ENCODE measurements at regions not wholly inside any gene's neighbourhood (a gene's known extent, or its start where the extent isn't known, plus 50 kb on each side); places are given as distances from the start of the nearest gene placed in this dataset.
"Not testable (repeated sequence)": the region's sequence is repeated elsewhere in the genome, so short reads cannot be mapped to it uniquely, and the experiment has no call there.

- no peak for DNase-seq (ENCODE audit: low read depth)
Measured at GRCh38 chr3:150357923-150358607, 50.0 kb upstream of the TSC22D2 start.

- DNase-seq (ENCODE audit: low read depth), result no peak
Measured at GRCh38 chr3:150357140-150357539, 51.0 kb upstream of the TSC22D2 start.

- DNase-seq (ENCODE audit: low read depth), result no peak
Measured at GRCh38 chr3:150355574-150355973, 52.5 kb upstream of the TSC22D2 start.

GRCh38 chr3:150352931-150353330 lies 55.2 kb upstream of the TSC22D2 start:
- no peak for DNase-seq (ENCODE audit: low read depth)

- DNase-seq (ENCODE audit: low read depth), result no peak
Measured at GRCh38 chr3:150351398-150351797, 56.7 kb upstream of the TSC22D2 start.

GRCh38 chr3:150349314-150350097 lies 58.6 kb upstream of the TSC22D2 start:
- no peak for DNase-seq (ENCODE audit: low read depth)

- DNase-seq (ENCODE audit: low read depth), result no peak
Measured at GRCh38 chr3:150348500-150348899, 59.6 kb upstream of the TSC22D2 start.

GRCh38 chr3:150346981-150347863 lies 60.9 kb upstream of the TSC22D2 start:
- no peak for DNase-seq (ENCODE audit: low read depth)

- no peak for DNase-seq (ENCODE audit: low read depth)
Measured at GRCh38 chr3:150346266-150346665, 61.8 kb upstream of the TSC22D2 start.

GRCh38 chr3:150345021-150345538 lies 63.0 kb upstream of the TSC22D2 start:
- no peak for DNase-seq (ENCODE audit: low read depth)

GRCh38 chr3:150344079-150344759 lies 63.9 kb upstream of the TSC22D2 start:
- no peak for DNase-seq (ENCODE audit: low read depth)

- no peak for DNase-seq (ENCODE audit: low read depth)
Measured at GRCh38 chr3:150342896-150343467, 65.1 kb upstream of the TSC22D2 start.

- no peak for DNase-seq (ENCODE audit: low read depth)
Measured at GRCh38 chr3:150341891-150342290, 66.2 kb upstream of the TSC22D2 start.

GRCh38 chr3:150336363-150336762 lies 71.7 kb upstream of the TSC22D2 start:
- not testable (repeated sequence) for DNase-seq (ENCODE audit: low read depth)

GRCh38 chr3:150335631-150336030 lies 72.5 kb upstream of the TSC22D2 start:
- no peak for DNase-seq (ENCODE audit: low read depth)

GRCh38 chr3:150334974-150335373 lies 73.1 kb upstream of the TSC22D2 start:
- no peak for DNase-seq (ENCODE audit: low read depth)

- DNase-seq (ENCODE audit: low read depth), result no peak
Measured at GRCh38 chr3:150333477-150333876, 74.6 kb upstream of the TSC22D2 start.

GRCh38 chr3:150331978-150332568 lies 76.0 kb upstream of the TSC22D2 start:
- DNase-seq (ENCODE audit: low read depth), result no peak

- DNase-seq (ENCODE audit: low read depth), result no peak
Measured at GRCh38 chr3:150330872-150331271, 77.2 kb upstream of the TSC22D2 start.

- no peak for DNase-seq (ENCODE audit: low read depth)
Measured at GRCh38 chr3:150330174-150330573, 77.9 kb upstream of the TSC22D2 start.

- no peak for DNase-seq (ENCODE audit: low read depth)
Measured at GRCh38 chr3:150329408-150329807, 78.7 kb upstream of the TSC22D2 start.

All from stimulated activated CD8-positive, alpha-beta memory T cell treated with anti-CD3 and anti-CD28 coated beads, Interleukin-15, amount 100 ng/mL, for 1 hour (primary cell).